HG03442 (cell line): ENCODE measurements at regions not wholly inside any gene's neighbourhood (a gene's known extent, or its start where the extent isn't known, plus 50 kb on each side); places are given as distances from the start of the nearest gene placed in this dataset.
"Not testable (repeated sequence)": the region's sequence is repeated elsewhere in the genome, so short reads cannot be mapped to it uniquely, and the experiment has no call there.

ENCODE experiments used
- ATAC-seq: cut with Tn5 transposase; IDR thresholded peaks from one replicate; pipeline ENCODE4 v1.9.1; 2021; ENCODE audit warnings: mild to moderate bottlenecking, moderate library complexity; ENCODE audit not compliant: unreplicated experiment

GRCh38 chr22:34800260-34800980 is 265.5 kb upstream of the ISX start:
- ATAC-seq = no peak

- no peak for ATAC-seq
These were observed 264.7 kb upstream of the ISX start for GRCh38 chr22:34801221-34801620.

DNA sequence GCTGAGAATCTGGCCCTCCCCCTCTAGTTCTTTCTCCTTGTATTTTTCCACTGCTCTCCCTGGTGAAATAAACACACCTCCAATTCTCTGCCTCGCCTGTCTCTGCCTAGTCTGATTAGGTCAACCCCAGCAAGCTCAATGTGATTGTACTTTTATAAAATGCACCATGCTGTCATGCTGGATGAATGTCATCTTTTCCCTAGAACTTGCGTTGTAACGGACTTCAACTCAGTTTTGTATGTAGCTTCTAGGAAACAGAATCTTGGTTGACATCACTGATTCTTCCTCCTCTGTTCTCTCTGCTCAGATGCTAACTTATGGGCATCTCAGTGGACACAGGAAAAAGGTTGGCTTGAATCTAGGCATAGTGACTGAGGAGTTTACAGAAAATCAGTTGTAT is 261.9 kb upstream of the ISX start:
- ATAC-seq = no peak

- no peak for ATAC-seq
These were observed 261.4 kb upstream of the ISX start for GRCh38 chr22:34804604-34805003.

GRCh38 chr22:34805771-34806170 is 260.2 kb upstream of the ISX start:
- no peak for ATAC-seq

DNA sequence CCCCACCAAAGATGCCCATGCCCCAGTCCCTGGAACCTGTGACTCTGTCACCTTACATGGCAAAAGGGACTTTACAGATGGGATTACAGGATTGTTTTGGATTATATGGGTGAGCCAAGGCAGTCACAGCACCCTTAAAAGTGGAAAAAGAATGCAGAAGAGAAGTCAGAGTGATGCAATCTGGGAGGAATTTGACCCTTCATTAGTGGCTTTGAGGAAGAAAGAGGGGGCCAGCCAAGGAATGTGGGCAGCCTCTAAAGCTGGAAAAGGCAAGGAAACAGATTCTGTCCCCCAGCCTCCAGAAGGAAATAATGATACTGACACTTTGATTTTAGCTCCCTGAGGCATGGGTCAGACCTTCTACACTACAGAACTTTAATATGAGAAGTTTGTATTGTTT is 257.3 kb upstream of the ISX start:
- ATAC-seq = no peak

GRCh38 chr22:34812631-34813030 is 253.3 kb upstream of the ISX start:
- ATAC-seq = no peak

GRCh38 chr22:34814260-34815025 is 251.5 kb upstream of the ISX start:
- ATAC-seq = no peak

DNA sequence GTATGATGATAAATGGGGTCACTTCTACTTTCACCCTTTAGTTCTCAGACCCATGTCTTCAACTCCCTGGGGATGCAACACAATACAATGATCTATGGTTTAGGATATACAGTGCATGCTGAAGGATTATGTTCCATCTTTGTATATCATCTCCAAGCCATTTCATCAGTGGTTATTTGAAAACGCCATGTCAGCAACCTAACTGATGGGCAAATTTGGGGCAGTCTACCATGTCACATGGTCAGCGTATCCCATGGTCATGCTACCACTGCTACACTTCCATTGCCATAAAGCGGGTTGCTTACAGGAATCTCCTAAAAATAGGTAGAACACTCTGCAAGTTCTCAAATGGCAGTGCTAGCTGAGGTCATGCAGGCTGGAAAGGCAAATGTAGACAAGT is 236.5 kb upstream of the ISX start:
- ATAC-seq = no peak

DNA sequence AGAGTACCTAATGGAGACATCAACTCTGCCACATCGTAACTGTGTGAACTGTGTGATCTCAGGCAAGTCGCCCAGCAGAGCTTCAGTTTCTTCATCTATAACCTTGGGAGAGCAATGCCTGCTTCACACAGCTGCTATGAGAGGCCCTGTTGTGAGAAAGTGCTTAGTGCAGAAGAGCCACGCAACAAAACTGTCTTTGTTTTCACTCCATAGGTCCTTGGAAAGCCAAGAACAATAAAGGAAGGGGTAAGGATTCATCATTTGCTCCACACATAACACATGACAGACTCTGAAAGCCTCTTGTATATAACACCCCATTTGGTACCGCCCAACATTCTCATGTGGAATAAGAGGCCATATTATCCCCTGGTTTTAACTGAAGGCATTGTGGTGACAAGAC is 231.9 kb upstream of the ISX start:
- no peak for ATAC-seq

GRCh38 chr22:34834541-34834940 is 231.4 kb upstream of the ISX start:
- ATAC-seq = not testable (repeated sequence)

- no peak for ATAC-seq
These were observed 224.6 kb upstream of the ISX start for GRCh38 chr22:34841331-34841771.

GRCh38 chr22:34841911-34842310 is 224.0 kb upstream of the ISX start:
- ATAC-seq = no peak

DNA sequence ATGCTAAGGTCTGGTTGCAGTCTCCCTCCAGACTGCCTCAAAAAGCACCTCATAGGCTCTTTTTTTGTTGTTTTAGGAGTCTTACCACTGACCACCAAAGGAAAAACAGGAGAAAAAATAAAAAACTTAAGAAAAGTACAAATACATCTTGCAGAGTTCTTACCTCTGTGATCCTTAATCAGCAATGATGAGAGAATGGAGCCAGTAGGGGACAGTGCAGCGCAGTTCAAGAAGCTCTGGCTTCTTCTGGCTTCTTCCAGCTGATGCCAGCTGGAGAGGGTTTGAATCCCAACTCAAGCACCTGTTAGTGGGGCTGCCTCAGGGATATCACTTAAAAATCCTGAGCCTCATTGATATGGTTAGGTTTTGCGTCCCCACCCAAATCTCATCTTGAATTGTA is 223.3 kb upstream of the ISX start:
- no peak for ATAC-seq

GRCh38 chr22:34843743-34844142 is 222.2 kb upstream of the ISX start:
- not testable (repeated sequence) for ATAC-seq

DNA sequence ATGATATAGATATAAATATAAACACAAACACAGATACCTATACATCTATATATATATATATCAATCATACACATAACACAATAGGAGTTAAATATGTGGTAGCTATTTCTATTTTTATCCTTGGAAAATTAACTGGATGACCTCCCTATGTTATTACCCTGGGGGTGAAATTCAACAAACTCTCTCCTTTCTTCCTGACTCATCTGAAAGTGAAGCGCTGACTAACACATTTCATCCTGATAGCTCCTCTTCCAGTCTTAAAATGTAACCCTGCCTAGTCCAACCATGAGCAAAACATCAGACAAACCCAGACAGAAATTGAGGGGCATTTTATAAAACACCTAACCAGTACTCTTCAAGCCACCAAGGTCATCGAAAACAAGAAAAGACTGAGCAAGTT is 220.6 kb upstream of the ISX start:
- no peak for ATAC-seq

GRCh38 chr22:34847072-34847471 is 218.9 kb upstream of the ISX start:
- ATAC-seq = peak; percentile 77

DNA sequence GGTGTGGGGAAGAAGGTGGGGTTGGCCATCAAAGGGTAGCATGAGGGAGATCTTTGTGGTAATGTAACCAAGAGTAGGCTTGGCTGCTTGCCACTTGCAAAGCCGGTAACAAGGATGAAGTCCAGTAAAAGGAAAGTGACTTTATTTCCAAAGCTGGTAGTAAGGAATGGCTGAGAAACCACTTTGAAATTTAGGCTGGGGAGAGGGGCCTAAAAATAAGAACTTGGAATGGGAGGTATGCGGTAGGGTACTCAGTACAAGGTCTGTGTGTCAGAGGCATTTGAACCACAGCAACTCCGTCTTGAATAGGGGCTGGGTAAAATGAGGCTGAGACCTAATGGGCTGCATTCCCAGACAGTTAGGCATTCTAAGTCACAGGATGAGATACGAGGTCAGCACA is 216.0 kb upstream of the ISX start:
- ATAC-seq = no peak

DNA sequence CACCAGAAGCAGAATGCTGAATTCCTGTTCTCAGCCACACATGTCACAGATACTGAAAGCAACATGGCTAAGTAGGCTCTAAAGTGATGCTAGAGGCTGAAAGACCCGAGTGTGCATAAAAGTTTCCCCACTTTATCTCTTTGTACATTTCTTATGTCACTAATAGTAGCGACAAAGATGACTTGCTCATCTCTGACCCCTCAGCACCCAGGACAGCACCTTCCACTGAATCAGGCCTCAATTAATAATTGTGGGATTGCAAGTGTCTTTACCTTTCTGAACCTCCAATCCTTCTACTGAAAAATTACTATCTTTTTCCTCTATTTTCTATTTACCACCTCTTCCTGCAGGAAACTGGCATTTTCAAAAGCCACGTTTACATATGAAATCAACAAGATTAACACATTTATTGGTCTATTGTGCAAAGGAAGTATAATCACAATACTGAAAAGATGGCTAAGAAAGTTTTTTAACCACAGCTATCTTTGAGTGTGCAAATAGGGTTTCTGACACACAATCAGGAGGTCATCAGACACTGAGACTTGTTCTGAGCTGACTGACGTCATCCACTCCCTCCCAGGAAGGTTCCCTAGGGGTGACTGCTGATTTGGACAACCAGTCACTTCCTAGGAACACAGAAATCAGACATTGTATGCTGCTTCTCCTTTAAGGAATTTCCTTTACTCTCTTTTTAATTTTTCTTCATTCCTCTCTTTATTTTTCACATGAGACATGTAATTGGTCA is 213.9 kb upstream of the ISX start:
- no peak for ATAC-seq

DNA sequence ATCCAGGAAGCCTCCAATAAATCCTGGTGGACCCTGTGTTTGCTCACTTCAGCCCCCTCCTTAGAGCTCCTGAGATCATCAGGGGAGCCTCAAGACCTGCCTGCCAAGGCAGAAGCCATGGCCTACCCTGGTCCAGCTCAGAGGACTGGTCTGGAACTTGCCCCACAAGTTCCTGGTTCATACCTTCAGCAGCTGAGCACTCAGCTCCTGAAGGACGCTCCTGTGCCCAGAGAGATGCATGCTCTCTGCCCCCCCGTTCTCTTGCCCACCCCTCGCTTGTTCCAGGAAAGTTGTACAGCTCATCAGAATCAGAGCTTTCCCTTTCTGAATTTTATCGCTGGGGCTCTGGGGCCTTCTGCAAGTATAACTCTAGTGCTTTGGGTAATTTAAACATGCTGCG is 210.5 kb upstream of the ISX start:
- ATAC-seq = no peak

DNA sequence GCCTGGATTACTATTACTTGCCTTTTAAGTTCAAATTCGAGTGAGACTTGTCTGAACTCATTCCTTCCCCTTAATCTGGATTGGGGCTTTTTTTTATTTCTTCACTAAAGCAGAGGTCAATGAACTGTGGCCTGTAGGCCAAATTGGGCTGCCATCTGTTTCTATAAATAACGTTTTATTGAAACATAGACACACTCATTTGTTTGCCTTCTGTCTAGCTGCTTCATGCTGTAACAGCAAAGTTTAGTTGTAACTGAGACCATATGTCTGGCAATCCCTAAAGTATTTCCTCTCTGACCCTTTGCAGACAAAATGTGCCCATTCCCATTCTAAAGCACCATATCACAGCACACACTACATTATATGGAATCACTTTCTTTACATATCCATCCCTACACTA is 207.9 kb upstream of the ISX start:
- ATAC-seq = no peak

- no peak for ATAC-seq
These were observed 204.2 kb upstream of the ISX start for GRCh38 chr22:34861787-34862186.
